ENCODE measurements at regions not wholly inside any gene's neighbourhood (a gene's known extent, or its start where the extent isn't known, plus 50 kb on each side); places are given as distances from the start of the nearest gene placed in this dataset.

GRCh38 chr4:81854406-81854805 lies 382.7 kb upstream of the RASGEF1B start:
- DNase-seq (ENCODE audit: low read depth): no peak
- H3K4me3 ChIP-seq (ENCODE audit: low read depth, low read length): no peak overlapping the region

GRCh38 chr4:81852031-81852715 lies 380.5 kb upstream of the RASGEF1B start:
- DNase-seq (ENCODE audit: low read depth): no peak
- no peak overlapping the region for H3K4me3 ChIP-seq (ENCODE audit: low read depth, low read length)

GRCh38 chr4:81850701-81851100 lies 379.0 kb upstream of the RASGEF1B start:
- no peak for DNase-seq (ENCODE audit: low read depth)
- no peak overlapping the region for H3K4me3 ChIP-seq (ENCODE audit: low read depth, low read length)

GRCh38 chr4:81845761-81846160 lies 374.1 kb upstream of the RASGEF1B start:
- no peak overlapping the region for H3K4me3 ChIP-seq (ENCODE audit: low read depth, low read length)
- no peak for DNase-seq (ENCODE audit: low read depth)

- no peak for DNase-seq (ENCODE audit: low read depth)
- no peak overlapping the region for H3K4me3 ChIP-seq (ENCODE audit: low read depth, low read length)
Measured at GRCh38 chr4:81845273-81845672, 373.6 kb upstream of the RASGEF1B start.

GRCh38 chr4:81844717-81845116 lies 373.0 kb upstream of the RASGEF1B start:
- DNase-seq (ENCODE audit: low read depth): peak; percentile 14
- H3K4me3 ChIP-seq (ENCODE audit: low read depth, low read length): no peak overlapping the region

- H3K4me3 ChIP-seq (ENCODE audit: low read depth, low read length): no peak overlapping the region
- no peak for DNase-seq (ENCODE audit: low read depth)
Measured at GRCh38 chr4:81839347-81840042, 367.8 kb upstream of the RASGEF1B start.

- H3K4me3 ChIP-seq (ENCODE audit: low read depth, low read length): no peak overlapping the region
- no peak for DNase-seq (ENCODE audit: low read depth)
Measured at GRCh38 chr4:81838586-81838985, 366.9 kb upstream of the RASGEF1B start.

GRCh38 chr4:81836716-81837115 lies 365.0 kb upstream of the RASGEF1B start:
- no peak for DNase-seq (ENCODE audit: low read depth)
- H3K4me3 ChIP-seq (ENCODE audit: low read depth, low read length): no peak overlapping the region

GRCh38 chr4:81833576-81833975 lies 361.9 kb upstream of the RASGEF1B start:
- DNase-seq (ENCODE audit: low read depth): no peak
- no peak overlapping the region for H3K4me3 ChIP-seq (ENCODE audit: low read depth, low read length)

- DNase-seq (ENCODE audit: low read depth): no peak
- H3K4me3 ChIP-seq (ENCODE audit: low read depth, low read length): no peak overlapping the region
Measured at GRCh38 chr4:81828991-81829390, 357.3 kb upstream of the RASGEF1B start.

- H3K4me3 ChIP-seq (ENCODE audit: low read depth, low read length): no peak overlapping the region
- no peak for DNase-seq (ENCODE audit: low read depth)
Measured at GRCh38 chr4:81827577-81828202, 356.0 kb upstream of the RASGEF1B start.

- no peak for DNase-seq (ENCODE audit: low read depth)
- H3K4me3 ChIP-seq (ENCODE audit: low read depth, low read length): no peak overlapping the region
Measured at GRCh38 chr4:81826817-81827424, 355.2 kb upstream of the RASGEF1B start.

GRCh38 chr4:81826335-81826734 lies 354.6 kb upstream of the RASGEF1B start:
- no peak for DNase-seq (ENCODE audit: low read depth)
- H3K4me3 ChIP-seq (ENCODE audit: low read depth, low read length): no peak overlapping the region

GRCh38 chr4:81818385-81818920 lies 346.7 kb upstream of the RASGEF1B start:
- no peak for DNase-seq (ENCODE audit: low read depth)

GRCh38 chr4:81816031-81816761 lies 344.5 kb upstream of the RASGEF1B start:
- no peak for DNase-seq (ENCODE audit: low read depth)
- no peak overlapping the region for H3K4me3 ChIP-seq (ENCODE audit: low read depth, low read length)

More at GRCh38 chr4:81818385-81818920, 346.7 kb upstream of the RASGEF1B start:
- no peak overlapping the region for H3K4me3 ChIP-seq (ENCODE audit: low read depth, low read length)

- DNase-seq (ENCODE audit: low read depth): no peak
- no peak overlapping the region for H3K4me3 ChIP-seq (ENCODE audit: low read depth, low read length)
Measured at GRCh38 chr4:81814987-81815541, 343.4 kb upstream of the RASGEF1B start.

GRCh38 chr4:81811562-81812293 lies 340.0 kb upstream of the RASGEF1B start:
- no peak for DNase-seq (ENCODE audit: low read depth)
- H3K4me3 ChIP-seq (ENCODE audit: low read depth, low read length): no peak overlapping the region

Data from skeletal muscle cell (primary cell).